Activated CD8-positive, alpha-beta memory T cell treated with anti-CD3 and anti-CD28 coated beads for 48 hours (primary cell): ENCODE measurements at regions not wholly inside any gene's neighbourhood (a gene's known extent, or its start where the extent isn't known, plus 50 kb on each side); places are given as distances from the start of the nearest gene placed in this dataset.
"Not testable (repeated sequence)": the region's sequence is repeated elsewhere in the genome, so short reads cannot be mapped to it uniquely, and the experiment has no call there.

Experiments
- DNase-seq, 3 experiments: peaks; one replicate each; pipeline ENCODE4 v3.0.0-alpha.2; 2020; ENCODE audit warnings: low read depth in 2 of 3, low spot score in 2 of 3

GRCh38 chr17:77509089-77509488, 368.3 kb downstream of the SEC14L1 start:
- no peak for DNase-seq

- DNase-seq = no peak
Observed at GRCh38 chr17:77509599-77509998, 368.8 kb downstream of the SEC14L1 start.

GRCh38 chr17:77510133-77510796, 369.5 kb downstream of the SEC14L1 start:
- DNase-seq = no peak

- DNase-seq = no peak
Observed at GRCh38 chr17:77511514-77512061, 370.8 kb downstream of the SEC14L1 start.

- DNase-seq = no peak
Observed at GRCh38 chr17:77512062-77512946, 371.5 kb downstream of the SEC14L1 start.

GRCh38 chr17:77513045-77513444, 372.3 kb downstream of the SEC14L1 start:
- DNase-seq = no peak

- DNase-seq = no peak
Observed at GRCh38 chr17:77515227-77515626, 374.5 kb downstream of the SEC14L1 start.

GRCh38 chr17:77516902-77517301, 376.1 kb downstream of the SEC14L1 start:
- no peak for DNase-seq

- no peak for DNase-seq
Observed at GRCh38 chr17:77521076-77521475, 380.3 kb downstream of the SEC14L1 start.

- no peak for DNase-seq
Observed at GRCh38 chr17:77523540-77523939, 382.8 kb downstream of the SEC14L1 start.

GRCh38 chr17:77526259-77526711, 385.5 kb downstream of the SEC14L1 start:
- no peak for DNase-seq

- DNase-seq = no peak
Observed at GRCh38 chr17:77526728-77527350, 386.1 kb downstream of the SEC14L1 start.

- DNase-seq = no peak
Observed at GRCh38 chr17:77527409-77527808, 386.6 kb downstream of the SEC14L1 start.

- no peak for DNase-seq
Observed at GRCh38 chr17:77527836-77528505, 387.2 kb downstream of the SEC14L1 start.

- DNase-seq = peak in 1 of 3 experiments; percentile 15
Observed at GRCh38 chr17:77528516-77529327, 388.0 kb downstream of the SEC14L1 start.

GRCh38 chr17:77529328-77529650, 388.5 kb downstream of the SEC14L1 start:
- no peak for DNase-seq

- no peak for DNase-seq
Observed at GRCh38 chr17:77530591-77530990, 389.8 kb downstream of the SEC14L1 start.

GRCh38 chr17:77531002-77531401, 390.2 kb downstream of the SEC14L1 start:
- DNase-seq = no peak

- DNase-seq = no peak
Observed at GRCh38 chr17:77531641-77532040, 390.9 kb downstream of the SEC14L1 start.

GRCh38 chr17:77533697-77534096, 392.9 kb downstream of the SEC14L1 start:
- DNase-seq = not testable (repeated sequence)
